HepG2 (cell line): ENCODE measurements at regions not wholly inside any gene's neighbourhood (a gene's known extent, or its start where the extent isn't known, plus 50 kb on each side); places are given as distances from the start of the nearest gene placed in this dataset.

ENCODE experiments used
- CTCF ChIP-seq: sonication (generic); formaldehyde crosslinking; IDR thresholded peaks from 2 replicates; pipeline ENCODE4 v1.5.0; 2020; ENCODE audit warnings: mild to moderate bottlenecking, missing genetic modification reagents, moderate library complexity
- GLI4 ChIP-seq: sonication (generic); formaldehyde crosslinking; IDR thresholded peaks from 2 replicates; pipeline ENCODE4 v1.5.1; 2020; ENCODE audit warnings: missing genetic modification reagents, mild to moderate bottlenecking, moderate library complexity, borderline replicate concordance
- HOXA7 ChIP-seq: sonication (generic); formaldehyde crosslinking; IDR thresholded peaks from 2 replicates; pipeline ENCODE4 v1.8.1; 2022; ENCODE audit warnings: mild to moderate bottlenecking, missing genetic modification reagents, moderate library complexity
- IRF1 ChIP-seq: sonication (generic); formaldehyde crosslinking; IDR thresholded peaks from 2 replicates; pipeline ENCODE4 v1.4.0; 2020; ENCODE audit warnings: low read depth, mild to moderate bottlenecking, missing genetic modification reagents
- IRF2 ChIP-seq: IDR thresholded peaks from 2 replicates; pipeline ENCODE4 v1.6.1; 2018; ENCODE audit warnings: missing genetic modification reagents, missing compliant biosample characterization
- KLF9 ChIP-seq: IDR thresholded peaks from 2 replicates; pipeline ENCODE4 v1.6.1; 2016; ENCODE audit warnings: low read depth
- NR2C2 ChIP-seq: sonication (generic); formaldehyde crosslinking; IDR thresholded peaks from 2 replicates; pipeline ENCODE4 v1.4.0; 2020; ENCODE audit warnings: missing genetic modification reagents, mild to moderate bottlenecking, moderate library complexity, borderline replicate concordance
- PHF8 ChIP-seq: sonication (generic); formaldehyde crosslinking; IDR thresholded peaks from 2 replicates; pipeline ENCODE4 v1.5.0; 2020; ENCODE audit warnings: missing genetic modification reagents
- POLR2A ChIP-seq, 2 experiments: IDR thresholded peaks; 2 replicates each; pipeline ENCODE4 v1.6.1; 2011; ENCODE audit warnings: low read depth in 2 of 2, low read length in 2 of 2, mild to moderate bottlenecking in 1 of 2, moderate library complexity in 1 of 2; ENCODE audit not compliant: insufficient read depth in 1 of 2
- RFXAP ChIP-seq: sonication (generic); formaldehyde crosslinking; IDR thresholded peaks from 2 replicates; pipeline ENCODE4 v1.4.0; 2020; ENCODE audit warnings: missing genetic modification reagents, borderline replicate concordance
- SETDB1 ChIP-seq: sonication (generic); formaldehyde crosslinking; IDR thresholded peaks from 2 replicates; pipeline ENCODE4 v1.5.1; 2020; ENCODE audit warnings: missing genetic modification reagents, mild to moderate bottlenecking, borderline replicate concordance
- ZFP91 ChIP-seq: sonication (generic); formaldehyde crosslinking; IDR thresholded peaks from 2 replicates; pipeline ENCODE4 v1.9.0; 2022; ENCODE audit warnings: missing genetic modification reagents, mild to moderate bottlenecking, borderline replicate concordance

GRCh38 chr12:97628962-97629361 lies 166.4 kb downstream of the RMST start:
- no peak for TF ChIP-seq IRF2 (CRISPR knock-in tag)
- TF ChIP-seq CTCF (CRISPR knock-in tag): no peak
- TF ChIP-seq POLR2A (IDR thresholded peaks at IDR 0.05; ENCODE audit: insufficient read depth in 1 of 2, low read depth in 2 of 2, low read length in 2 of 2): no peak
- TF ChIP-seq NR2C2: no peak
- no peak for TF ChIP-seq ZFP91 (CRISPR knock-in tag)
- no peak for TF ChIP-seq HOXA7 (CRISPR knock-in tag)
- no peak for TF ChIP-seq SETDB1 (CRISPR knock-in tag)
- no peak for TF ChIP-seq IRF1 (CRISPR knock-in tag)
- no peak for TF ChIP-seq GLI4
- TF ChIP-seq PHF8 (CRISPR knock-in tag): no peak
- TF ChIP-seq RFXAP (CRISPR knock-in tag): no peak
- TF ChIP-seq KLF9: no peak
